Gastrocnemius medialis (tissue), 4 donors: ENCODE measurements at regions not wholly inside any gene's neighbourhood (a gene's known extent, or its start where the extent isn't known, plus 50 kb on each side); places are given as distances from the start of the nearest gene placed in this dataset.

ENCODE experiments used
- ATAC-seq, 2 donors: fragments of 150-250 bp; one replicate each; pipeline ENCODE4 v1.9.1; 2016
- DNase-seq, 2 donors: peaks; one replicate each; pipeline ENCODE4 v3.0.0-alpha.2; 2019
- H3K27ac ChIP-seq, 4 donors: fragments of 200-600 bp; sonication (generic); 1 replicate in 1 of 4; 2 replicates in 3 of 4; pipeline ENCODE4 v1.5.1; 2016 to 2018; ENCODE audit warnings: mild to moderate bottlenecking in 2 of 4, moderate library complexity in 1 of 4
- H3K27me3 ChIP-seq, 3 donors: fragments of 200-600 bp; sonication (generic) in 2 of 3; 1 replicate in 1 of 3; 2 replicates in 2 of 3; pipeline versions ENCODE4 v1.5.1 to v1.6.0; 2016 to 2019; ENCODE audit warnings: mild to moderate bottlenecking in 1 of 3, moderate library complexity in 1 of 3
- H3K36me3 ChIP-seq, 2 donors: fragments of 200-600 bp; sonication (generic) in 1 of 2; one replicate each; pipeline ENCODE4 v1.5.1; 2017 to 2018
- H3K4me1 ChIP-seq, 2 donors: fragments of 200-600 bp; sonication (generic) in 1 of 2; one replicate each; pipeline ENCODE4 v1.5.1; 2016 to 2017; ENCODE audit warnings: mild to moderate bottlenecking in 2 of 2
- H3K4me3 ChIP-seq, 4 donors: fragments of 200-600 bp; sonication (generic) in 3 of 4; 1 replicate in 1 of 4; 2 replicates in 3 of 4; pipeline ENCODE4 v1.5.1; 2016 to 2019; ENCODE audit warnings: mild to moderate bottlenecking in 2 of 4
- H3K9me3 ChIP-seq, 3 donors: fragments of 200-600 bp; sonication (generic) in 2 of 3; 1 replicate in 1 of 3; 2 replicates in 2 of 3; pipeline ENCODE4 v1.5.1; 2016 to 2019
- CTCF ChIP-seq, 5 experiments: fragments of 450-650 bp in 3 of 5; fragments of 200-600 bp in 2 of 5; sonication (generic) in 2 of 5; IDR thresholded peaks in 4 of 5; conservative IDR thresholded peaks in 1 of 5; 1 replicate in 4 of 5; 2 replicates in 1 of 5; pipeline ENCODE4 v1.5.1; 2016 to 2019; ENCODE audit warnings: antibody characterized with exemption in 5 of 5, mild to moderate bottlenecking in 3 of 5, moderate library complexity in 3 of 5
- POLR2A ChIP-seq, 2 donors: fragments of 450-650 bp; IDR thresholded peaks; one replicate each; pipeline ENCODE4 v1.6.1; 2017; ENCODE audit warnings: antibody characterized with exemption in 2 of 2, mild to moderate bottlenecking in 2 of 2, moderate library complexity in 2 of 2
- in situ Hi-C, 4 donors: fragments of 200-750 bp; cut with MboI; loops; one replicate each; pipeline versions ENCODE4 v1.15.0 to v1.8.0; 2017; ENCODE audit warnings: low sequenced_read_pairs in 4 of 4
- intact Hi-C: fragments of 100-400 bp; cut with DNase I; formaldehyde crosslinking; loops from one replicate; pipeline ENCODE4 v1.15.1; 2023; ENCODE audit warnings: low total_unique reads

- in situ Hi-C loops (no loop called here), intact Hi-C loops (no loop called here)
- Histone ChIP-seq H3K9me3 (no peaks in the 10 kb centered on the region), H3K36me3 (no peaks in the 10 kb centered on the region), H3K27ac (no peak overlapping the region), H3K4me1 (peaks cover 20 to 24% of the 10 kb centered on the region in 2 donors), H3K4me3 (no peak overlapping the region), H3K27me3 (no peaks in the 10 kb centered on the region)
- ATAC-seq (no peak), DNase-seq (no peak)
- TF ChIP-seq CTCF (IDR thresholded peaks at IDR 0.05 in 4 of 5, conservative IDR thresholded peaks at IDR 0.05 in 1 of 5) = no peak
- TF ChIP-seq POLR2A (IDR thresholded peaks at IDR 0.05) = no peak
Observed at GRCh38 chr12:58299371-58299770, 358.0 kb downstream of the ATP23 start.

- in situ Hi-C loops = no loop called here
- no peak for ATAC-seq
Observed at GRCh38 chr12:58301038-58301729, 359.8 kb downstream of the ATP23 start.

GRCh38 chr12:58301730-58302122 is 360.4 kb downstream of the ATP23 start:
- Histone ChIP-seq H3K4me1 (peaks cover 20 to 24% of the 10 kb centered on the region in 2 donors), H3K27ac (no peak overlapping the region), H3K27me3 (no peaks in the 10 kb centered on the region), H3K9me3 (no peaks in the 10 kb centered on the region), H3K4me3 (no peak overlapping the region), H3K36me3 (no peaks in the 10 kb centered on the region)
- ATAC-seq (no peak), DNase-seq (no peak)
- TF ChIP-seq CTCF (IDR thresholded peaks at IDR 0.05 in 4 of 5, conservative IDR thresholded peaks at IDR 0.05 in 1 of 5) (no peak), POLR2A (IDR thresholded peaks at IDR 0.05) (no peak)
- in situ Hi-C loops = no loop called here
- intact Hi-C loops = no loop called here

More at GRCh38 chr12:58301038-58301729, 359.8 kb downstream of the ATP23 start:
- intact Hi-C loops = no loop called here
- Histone ChIP-seq H3K4me3 (no peak overlapping the region), H3K27ac (no peak overlapping the region), H3K27me3 (no peaks in the 10 kb centered on the region), H3K4me1 (peaks cover 20 to 24% of the 10 kb centered on the region in 2 donors), H3K9me3 (no peaks in the 10 kb centered on the region), H3K36me3 (no peaks in the 10 kb centered on the region)
- TF ChIP-seq POLR2A (IDR thresholded peaks at IDR 0.05) (no peak), CTCF (IDR thresholded peaks at IDR 0.05 in 4 of 5, conservative IDR thresholded peaks at IDR 0.05 in 1 of 5) (no peak)
- DNase-seq = no peak

- Histone ChIP-seq H3K4me1 (peaks cover 20 to 24% of the 10 kb centered on the region in 2 donors), H3K36me3 (no peaks in the 10 kb centered on the region), H3K27ac (no peak overlapping the region), H3K4me3 (no peak overlapping the region), H3K27me3 (no peaks in the 10 kb centered on the region), H3K9me3 (no peaks in the 10 kb centered on the region)
- intact Hi-C loops = no loop called here
- TF ChIP-seq CTCF (IDR thresholded peaks at IDR 0.05 in 4 of 5, conservative IDR thresholded peaks at IDR 0.05 in 1 of 5) (no peak), POLR2A (IDR thresholded peaks at IDR 0.05) (no peak)
- DNase-seq (no peak), ATAC-seq (no peak)
- in situ Hi-C loops = no loop called here
Observed at GRCh38 chr12:58302487-58303011, 361.2 kb downstream of the ATP23 start.
